WTC11 (cell line): ENCODE measurements at regions not wholly inside any gene's neighbourhood (a gene's known extent, or its start where the extent isn't known, plus 50 kb on each side); places are given as distances from the start of the nearest gene placed in this dataset.

ENCODE experiments used
- ATAC-seq: fragments of 200-7000 bp; cut with Tn5 transposase; 2 replicates; pipeline ENCODE4 v1.10.0; 2021; ENCODE audit warnings: mild to moderate bottlenecking, moderate library complexity
- CTCF ChIA-PET: fragments of 300-600 bp; sonication (Branson Sonifier 250); formaldehyde crosslinking; loops from one replicate; lab custom pipeline; 2021; ENCODE audit warnings: antibody characterized with exemption; lab: Charles Lee
- POLR2A ChIA-PET: fragments of 350-600 bp; sonication (Branson Sonifier 250); formaldehyde crosslinking; loops from one replicate; lab custom pipeline; 2021; ENCODE audit warnings: antibody characterized with exemption; lab: Charles Lee
- DNase-seq: peaks from one replicate; pipeline ENCODE4 v3.0.0; 2021; ENCODE audit warnings: low spot score
- H3K27ac Mint-ChIP-seq: 2 replicates; pipeline ENCODE4 v1.8.0; 2021; ENCODE audit warnings: mixed read lengths
- H3K27me3 Mint-ChIP-seq: 2 replicates; pipeline ENCODE4 v1.8.0; 2021; ENCODE audit warnings: low read depth, mild to moderate bottlenecking, moderate library complexity, mixed read lengths
- H3K36me3 Mint-ChIP-seq: 2 replicates; pipeline ENCODE4 v1.8.0; 2021; ENCODE audit warnings: mixed read lengths
- H3K4me1 Mint-ChIP-seq: 2 replicates; pipeline ENCODE4 v1.8.0; 2022; ENCODE audit warnings: mixed read lengths
- H3K4me3 Mint-ChIP-seq: 2 replicates; pipeline ENCODE4 v1.8.0; 2021; ENCODE audit warnings: mild to moderate bottlenecking, moderate library complexity, mixed read lengths
- H3K9me3 Mint-ChIP-seq: 2 replicates; pipeline ENCODE4 v1.8.0; 2021; ENCODE audit warnings: mixed read lengths
- ATF1 ChIP-seq: sonication (generic); formaldehyde crosslinking; IDR thresholded peaks from 2 replicates; pipeline ENCODE4 v1.8.1; 2023; ENCODE audit warnings: mild to moderate bottlenecking, moderate library complexity, missing genetic modification reagents
- CTCF ChIP-seq: fragments of 200-600 bp; IDR thresholded peaks from 2 replicates; pipeline ENCODE4 v1.8.0; 2022; ENCODE audit warnings: antibody characterized with exemption
- FOXP1 ChIP-seq: sonication (generic); formaldehyde crosslinking; IDR thresholded peaks from 2 replicates; pipeline ENCODE4 v1.8.0; 2022; ENCODE audit warnings: missing genetic modification reagents, mild to moderate bottlenecking, moderate library complexity, borderline replicate concordance
- IRF1 ChIP-seq: sonication (generic); formaldehyde crosslinking; IDR thresholded peaks from 2 replicates; pipeline ENCODE4 v1.8.0; 2023; ENCODE audit warnings: missing genetic modification reagents
- JUN ChIP-seq: sonication (generic); formaldehyde crosslinking; IDR thresholded peaks from 2 replicates; pipeline ENCODE4 v1.8.0; 2023; ENCODE audit warnings: mild to moderate bottlenecking, missing genetic modification reagents
- KAT7 ChIP-seq: sonication (generic); formaldehyde crosslinking; IDR thresholded peaks from 2 replicates; pipeline ENCODE4 v1.8.1; 2023; ENCODE audit warnings: missing genetic modification reagents, mild to moderate bottlenecking, borderline replicate concordance
- MXD4 ChIP-seq: fragments of 250-450 bp; sonication (Bioruptor Pico); IDR thresholded peaks from 2 replicates; pipeline ENCODE4 v1.8.0; 2021; ENCODE audit warnings: mild to moderate bottlenecking, moderate library complexity, borderline replicate concordance
- TCF7 ChIP-seq: sonication (generic); formaldehyde crosslinking; IDR thresholded peaks from 2 replicates; pipeline ENCODE4 v1.8.0; 2022; ENCODE audit warnings: mild to moderate bottlenecking, low read depth, missing genetic modification reagents, moderate library complexity
- TF ChIP-seq, protein P1 (sequence below): sonication (generic); formaldehyde crosslinking; conservative IDR thresholded peaks from 2 replicates; pipeline ENCODE4 v1.8.1; 2022; ENCODE audit warnings: mild to moderate bottlenecking, missing genetic modification reagents
- TF ChIP-seq, protein P2 (sequence below): fragments of 250-450 bp; sonication (Bioruptor Pico); IDR thresholded peaks from 2 replicates; pipeline ENCODE4 v1.8.0; 2021; ENCODE audit warnings: mild to moderate bottlenecking
- TF ChIP-seq, protein P3 (sequence below): sonication (generic); formaldehyde crosslinking; IDR thresholded peaks from 2 replicates; pipeline ENCODE4 v1.8.1; 2023; ENCODE audit warnings: mild to moderate bottlenecking, moderate library complexity, missing genetic modification reagents
- TF ChIP-seq, protein P4 (sequence below): sonication (generic); formaldehyde crosslinking; IDR thresholded peaks from 2 replicates; pipeline ENCODE4 v1.8.1; 2022; ENCODE audit warnings: low read depth, mild to moderate bottlenecking, moderate library complexity, missing genetic modification reagents, borderline replicate concordance
- TF ChIP-seq, protein P5 (sequence below): sonication (generic); formaldehyde crosslinking; IDR thresholded peaks from 2 replicates; pipeline ENCODE4 v1.8.1; 2023; ENCODE audit warnings: mild to moderate bottlenecking, missing genetic modification reagents
- TF ChIP-seq, protein P6 (sequence below): sonication (generic); formaldehyde crosslinking; IDR thresholded peaks from 2 replicates; pipeline ENCODE4 v1.8.0; 2022; ENCODE audit warnings: missing genetic modification reagents

DNA sequence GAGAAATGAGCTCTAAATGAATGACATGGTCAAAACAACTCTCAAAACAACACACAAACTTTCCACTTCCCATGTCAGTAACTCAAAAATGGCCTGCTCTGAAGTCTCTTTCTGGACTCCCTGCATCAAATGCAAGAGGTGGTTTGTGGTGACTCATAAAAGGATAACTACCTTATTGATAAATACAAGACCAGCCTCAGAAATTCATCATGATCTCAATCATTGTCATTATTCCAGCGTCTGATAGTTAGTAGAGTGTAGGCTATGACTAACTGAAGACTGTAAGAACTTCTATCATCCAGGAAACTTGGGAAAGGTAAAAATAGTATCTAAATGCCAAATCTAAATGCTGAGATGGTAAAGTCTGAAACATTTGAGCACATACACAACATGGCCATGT is 369.4 kb downstream of the BMP2 start:
- POLR2A ChIA-PET = no interaction called here
- no peak for TF ChIP-seq FOXP1
- TF ChIP-seq, protein P1, sequence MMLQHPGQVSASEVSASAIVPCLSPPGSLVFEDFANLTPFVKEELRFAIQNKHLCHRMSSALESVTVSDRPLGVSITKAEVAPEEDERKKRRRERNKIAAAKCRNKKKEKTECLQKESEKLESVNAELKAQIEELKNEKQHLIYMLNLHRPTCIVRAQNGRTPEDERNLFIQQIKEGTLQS = no peak
- TF ChIP-seq CTCF = no peak
- TF ChIP-seq KAT7 = no peak
- TF ChIP-seq, protein P2, sequence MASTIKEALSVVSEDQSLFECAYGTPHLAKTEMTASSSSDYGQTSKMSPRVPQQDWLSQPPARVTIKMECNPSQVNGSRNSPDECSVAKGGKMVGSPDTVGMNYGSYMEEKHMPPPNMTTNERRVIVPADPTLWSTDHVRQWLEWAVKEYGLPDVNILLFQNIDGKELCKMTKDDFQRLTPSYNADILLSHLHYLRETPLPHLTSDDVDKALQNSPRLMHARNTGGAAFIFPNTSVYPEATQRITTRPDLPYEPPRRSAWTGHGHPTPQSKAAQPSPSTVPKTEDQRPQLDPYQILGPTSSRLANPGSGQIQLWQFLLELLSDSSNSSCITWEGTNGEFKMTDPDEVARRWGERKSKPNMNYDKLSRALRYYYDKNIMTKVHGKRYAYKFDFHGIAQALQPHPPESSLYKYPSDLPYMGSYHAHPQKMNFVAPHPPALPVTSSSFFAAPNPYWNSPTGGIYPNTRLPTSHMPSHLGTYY (CRISPR knock-in tag) = no peak
- TF ChIP-seq MXD4 (CRISPR knock-in tag) = no peak
- TF ChIP-seq ATF1 (CRISPR knock-in tag) = no peak
- no peak for TF ChIP-seq JUN (CRISPR knock-in tag)
- TF ChIP-seq, protein P3, sequence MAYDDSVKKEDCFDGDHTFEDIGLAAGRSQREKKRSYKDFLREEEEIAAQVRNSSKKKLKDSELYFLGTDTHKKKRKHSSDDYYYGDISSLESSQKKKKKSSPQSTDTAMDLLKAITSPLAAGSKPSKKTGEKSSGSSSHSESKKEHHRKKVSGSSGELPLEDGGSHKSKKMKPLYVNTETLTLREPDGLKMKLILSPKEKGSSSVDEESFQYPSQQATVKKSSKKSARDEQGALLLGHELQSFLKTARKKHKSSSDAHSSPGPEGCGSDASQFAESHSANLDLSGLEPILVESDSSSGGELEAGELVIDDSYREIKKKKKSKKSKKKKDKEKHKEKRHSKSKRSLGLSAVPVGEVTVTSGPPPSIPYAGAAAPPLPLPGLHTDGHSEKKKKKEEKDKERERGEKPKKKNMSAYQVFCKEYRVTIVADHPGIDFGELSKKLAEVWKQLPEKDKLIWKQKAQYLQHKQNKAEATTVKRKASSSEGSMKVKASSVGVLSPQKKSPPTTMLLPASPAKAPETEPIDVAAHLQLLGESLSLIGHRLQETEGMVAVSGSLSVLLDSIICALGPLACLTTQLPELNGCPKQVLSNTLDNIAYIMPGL (CRISPR knock-in tag) = no peak
- TF ChIP-seq, protein P4, sequence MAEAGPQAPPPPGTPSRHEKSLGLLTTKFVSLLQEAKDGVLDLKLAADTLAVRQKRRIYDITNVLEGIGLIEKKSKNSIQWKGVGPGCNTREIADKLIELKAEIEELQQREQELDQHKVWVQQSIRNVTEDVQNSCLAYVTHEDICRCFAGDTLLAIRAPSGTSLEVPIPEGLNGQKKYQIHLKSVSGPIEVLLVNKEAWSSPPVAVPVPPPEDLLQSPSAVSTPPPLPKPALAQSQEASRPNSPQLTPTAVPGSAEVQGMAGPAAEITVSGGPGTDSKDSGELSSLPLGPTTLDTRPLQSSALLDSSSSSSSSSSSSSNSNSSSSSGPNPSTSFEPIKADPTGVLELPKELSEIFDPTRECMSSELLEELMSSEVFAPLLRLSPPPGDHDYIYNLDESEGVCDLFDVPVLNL (CRISPR knock-in tag) = no peak
- TF ChIP-seq, protein P5, sequence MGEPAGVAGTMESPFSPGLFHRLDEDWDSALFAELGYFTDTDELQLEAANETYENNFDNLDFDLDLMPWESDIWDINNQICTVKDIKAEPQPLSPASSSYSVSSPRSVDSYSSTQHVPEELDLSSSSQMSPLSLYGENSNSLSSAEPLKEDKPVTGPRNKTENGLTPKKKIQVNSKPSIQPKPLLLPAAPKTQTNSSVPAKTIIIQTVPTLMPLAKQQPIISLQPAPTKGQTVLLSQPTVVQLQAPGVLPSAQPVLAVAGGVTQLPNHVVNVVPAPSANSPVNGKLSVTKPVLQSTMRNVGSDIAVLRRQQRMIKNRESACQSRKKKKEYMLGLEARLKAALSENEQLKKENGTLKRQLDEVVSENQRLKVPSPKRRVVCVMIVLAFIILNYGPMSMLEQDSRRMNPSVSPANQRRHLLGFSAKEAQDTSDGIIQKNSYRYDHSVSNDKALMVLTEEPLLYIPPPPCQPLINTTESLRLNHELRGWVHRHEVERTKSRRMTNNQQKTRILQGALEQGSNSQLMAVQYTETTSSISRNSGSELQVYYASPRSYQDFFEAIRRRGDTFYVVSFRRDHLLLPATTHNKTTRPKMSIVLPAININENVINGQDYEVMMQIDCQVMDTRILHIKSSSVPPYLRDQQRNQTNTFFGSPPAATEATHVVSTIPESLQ (CRISPR knock-in tag) = no peak
- TF ChIP-seq, protein P6, sequence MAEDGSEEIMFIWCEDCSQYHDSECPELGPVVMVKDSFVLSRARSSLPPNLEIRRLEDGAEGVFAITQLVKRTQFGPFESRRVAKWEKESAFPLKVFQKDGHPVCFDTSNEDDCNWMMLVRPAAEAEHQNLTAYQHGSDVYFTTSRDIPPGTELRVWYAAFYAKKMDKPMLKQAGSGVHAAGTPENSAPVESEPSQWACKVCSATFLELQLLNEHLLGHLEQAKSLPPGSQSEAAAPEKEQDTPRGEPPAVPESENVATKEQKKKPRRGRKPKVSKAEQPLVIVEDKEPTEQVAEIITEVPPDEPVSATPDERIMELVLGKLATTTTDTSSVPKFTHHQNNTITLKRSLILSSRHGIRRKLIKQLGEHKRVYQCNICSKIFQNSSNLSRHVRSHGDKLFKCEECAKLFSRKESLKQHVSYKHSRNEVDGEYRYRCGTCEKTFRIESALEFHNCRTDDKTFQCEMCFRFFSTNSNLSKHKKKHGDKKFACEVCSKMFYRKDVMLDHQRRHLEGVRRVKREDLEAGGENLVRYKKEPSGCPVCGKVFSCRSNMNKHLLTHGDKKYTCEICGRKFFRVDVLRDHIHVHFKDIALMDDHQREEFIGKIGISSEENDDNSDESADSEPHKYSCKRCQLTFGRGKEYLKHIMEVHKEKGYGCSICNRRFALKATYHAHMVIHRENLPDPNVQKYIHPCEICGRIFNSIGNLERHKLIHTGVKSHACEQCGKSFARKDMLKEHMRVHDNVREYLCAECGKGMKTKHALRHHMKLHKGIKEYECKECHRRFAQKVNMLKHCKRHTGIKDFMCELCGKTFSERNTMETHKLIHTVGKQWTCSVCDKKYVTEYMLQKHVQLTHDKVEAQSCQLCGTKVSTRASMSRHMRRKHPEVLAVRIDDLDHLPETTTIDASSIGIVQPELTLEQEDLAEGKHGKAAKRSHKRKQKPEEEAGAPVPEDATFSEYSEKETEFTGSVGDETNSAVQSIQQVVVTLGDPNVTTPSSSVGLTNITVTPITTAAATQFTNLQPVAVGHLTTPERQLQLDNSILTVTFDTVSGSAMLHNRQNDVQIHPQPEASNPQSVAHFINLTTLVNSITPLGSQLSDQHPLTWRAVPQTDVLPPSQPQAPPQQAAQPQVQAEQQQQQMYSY = no peak
- TF ChIP-seq IRF1 = no peak
- no peak for TF ChIP-seq TCF7
- CTCF ChIA-PET = no interaction called here
- Mint-ChIP-seq H3K27ac (no peak overlapping the region), H3K27me3 (no peaks in the 10 kb centered on the region), H3K9me3 (no peaks in the 10 kb centered on the region), H3K36me3 (no peaks in the 10 kb centered on the region), H3K4me3 (no peak overlapping the region), H3K4me1 (no peaks in the 10 kb centered on the region)
- no peak for DNase-seq
- ATAC-seq = no peak
